Fibroblast of pulmonary artery (primary cell): ENCODE measurements at regions not wholly inside any gene's neighbourhood (a gene's known extent, or its start where the extent isn't known, plus 50 kb on each side); places are given as distances from the start of the nearest gene placed in this dataset.

Experiments
- DNase-seq: peaks from one replicate; pipeline ENCODE4 v3.0.0-alpha.2; 2010; ENCODE audit warnings: low read depth
- H3K4me3 ChIP-seq: replicated peaks from 2 replicates; pipeline ENCODE4 v1.5.1; 2011; ENCODE audit warnings: low read depth, mild to moderate bottlenecking, control low read depth, low read length, moderate library complexity
- TF ChIP-seq, protein P1 (sequence below): IDR thresholded peaks from 2 replicates; pipeline ENCODE4 v1.5.1; 2011; ENCODE audit warnings: mild to moderate bottlenecking, control low read depth, low read length, inconsistent platforms; ENCODE audit errors: missing control alignments

DNA sequence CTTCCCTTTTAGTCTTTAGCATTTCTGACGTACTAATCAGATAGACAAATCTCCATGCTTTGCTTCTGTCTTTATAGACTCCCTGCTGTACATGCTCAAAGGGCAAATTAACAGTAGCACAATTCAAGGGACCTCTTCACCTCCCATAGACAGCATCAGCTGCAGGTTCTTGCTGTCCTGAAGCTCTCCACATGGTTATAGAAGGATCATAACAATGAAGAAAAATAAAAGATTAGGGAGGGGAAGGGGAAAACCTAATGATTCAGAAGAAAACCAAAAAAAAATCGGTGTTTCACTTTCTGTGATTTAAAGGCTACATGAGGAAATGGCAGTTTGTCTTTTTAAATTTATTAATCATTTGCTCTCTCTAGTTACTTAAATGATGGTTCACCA lies 155.5 kb downstream of the PTCSC3 start:
- TF ChIP-seq, protein P1, sequence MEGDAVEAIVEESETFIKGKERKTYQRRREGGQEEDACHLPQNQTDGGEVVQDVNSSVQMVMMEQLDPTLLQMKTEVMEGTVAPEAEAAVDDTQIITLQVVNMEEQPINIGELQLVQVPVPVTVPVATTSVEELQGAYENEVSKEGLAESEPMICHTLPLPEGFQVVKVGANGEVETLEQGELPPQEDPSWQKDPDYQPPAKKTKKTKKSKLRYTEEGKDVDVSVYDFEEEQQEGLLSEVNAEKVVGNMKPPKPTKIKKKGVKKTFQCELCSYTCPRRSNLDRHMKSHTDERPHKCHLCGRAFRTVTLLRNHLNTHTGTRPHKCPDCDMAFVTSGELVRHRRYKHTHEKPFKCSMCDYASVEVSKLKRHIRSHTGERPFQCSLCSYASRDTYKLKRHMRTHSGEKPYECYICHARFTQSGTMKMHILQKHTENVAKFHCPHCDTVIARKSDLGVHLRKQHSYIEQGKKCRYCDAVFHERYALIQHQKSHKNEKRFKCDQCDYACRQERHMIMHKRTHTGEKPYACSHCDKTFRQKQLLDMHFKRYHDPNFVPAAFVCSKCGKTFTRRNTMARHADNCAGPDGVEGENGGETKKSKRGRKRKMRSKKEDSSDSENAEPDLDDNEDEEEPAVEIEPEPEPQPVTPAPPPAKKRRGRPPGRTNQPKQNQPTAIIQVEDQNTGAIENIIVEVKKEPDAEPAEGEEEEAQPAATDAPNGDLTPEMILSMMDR = no peak
- DNase-seq = no peak
- H3K4me3 ChIP-seq = no peak overlapping the region

DNA sequence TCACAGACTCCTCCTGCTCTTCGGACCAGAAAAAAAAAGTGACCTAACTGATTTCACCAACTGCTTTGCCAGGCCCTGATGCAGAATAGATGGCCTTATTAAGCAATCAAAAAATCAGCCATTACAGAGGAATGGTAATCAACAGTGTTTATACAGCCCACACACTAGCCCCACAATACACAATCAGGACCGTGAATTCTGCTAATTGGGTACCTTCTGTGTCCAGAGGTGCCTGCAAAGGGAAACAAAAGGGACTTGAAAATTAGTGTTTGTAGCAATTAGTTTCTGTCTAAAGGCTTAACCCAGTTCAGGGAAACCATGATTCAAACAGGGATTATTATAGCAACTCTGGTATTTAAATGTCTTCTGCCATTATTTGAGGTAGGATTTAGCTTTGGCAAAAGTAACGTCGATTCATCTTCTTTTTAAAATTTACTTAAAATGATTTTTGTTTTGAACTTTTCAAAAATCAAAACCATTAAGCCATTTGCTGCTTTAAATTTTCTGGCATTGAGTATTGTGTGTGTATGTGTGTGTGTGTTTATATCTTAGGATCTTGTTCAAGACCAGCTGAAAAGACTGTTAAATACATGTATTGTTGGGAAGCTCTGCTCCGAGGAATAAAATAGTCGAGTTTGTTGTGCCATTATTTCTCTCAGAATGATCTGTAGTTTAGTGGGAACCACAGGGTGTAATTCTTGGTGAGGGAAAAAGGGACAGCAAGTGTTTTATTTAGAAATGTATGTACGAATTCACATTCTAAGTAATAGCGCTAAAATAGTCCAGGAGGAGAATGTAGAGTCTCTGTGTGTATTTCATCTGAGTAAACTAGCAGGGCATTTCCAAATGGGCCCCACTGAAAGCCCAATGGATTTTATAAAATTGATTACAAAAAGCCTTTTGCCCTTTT lies 156.1 kb downstream of the PTCSC3 start:
- TF ChIP-seq, protein P1 = no peak
- H3K4me3 ChIP-seq = no peak overlapping the region
- DNase-seq = no peak

DNA sequence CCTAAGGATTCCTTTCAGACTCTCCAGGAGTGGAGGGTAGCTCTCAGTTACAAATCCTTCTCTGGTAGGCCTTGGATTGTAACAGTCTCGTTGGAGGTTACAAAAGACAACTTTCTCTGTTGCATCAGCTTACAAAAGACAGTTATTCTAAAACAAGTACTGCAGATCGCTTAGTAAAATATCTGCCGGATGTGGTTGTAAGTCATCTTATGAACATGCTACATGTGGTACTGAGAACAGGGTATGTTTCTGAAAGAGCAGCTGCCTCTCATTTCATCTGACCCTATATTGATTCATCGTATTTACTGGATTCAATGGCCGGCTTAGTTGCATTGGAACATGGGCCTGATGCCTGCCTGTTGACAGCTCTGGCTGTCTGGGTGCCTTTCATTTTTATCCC lies 157.4 kb downstream of the PTCSC3 start:
- no peak overlapping the region for H3K4me3 ChIP-seq
- no peak for DNase-seq
- TF ChIP-seq, protein P1 = no peak

DNA sequence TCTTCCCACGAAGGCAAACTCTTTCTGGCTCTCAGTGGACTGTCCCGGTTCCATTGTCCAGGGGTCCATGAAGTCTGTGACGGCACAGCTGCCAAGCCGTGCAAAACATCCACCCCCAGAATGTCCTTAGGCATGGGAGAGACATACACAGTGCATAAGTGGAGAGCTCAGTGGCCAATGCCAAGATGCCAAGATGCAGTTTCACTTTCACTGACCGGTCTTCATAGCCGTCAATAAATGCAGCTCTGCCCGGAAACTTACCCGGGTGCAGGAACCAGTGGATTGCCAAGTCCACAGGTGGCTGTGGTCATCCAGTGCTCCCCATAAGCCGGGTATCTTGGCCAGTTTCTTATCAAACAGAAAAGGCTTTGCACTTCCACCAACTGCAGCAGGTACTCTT lies 162.3 kb downstream of the PTCSC3 start:
- no peak overlapping the region for H3K4me3 ChIP-seq
- DNase-seq = no peak
- TF ChIP-seq, protein P1 = no peak

DNA sequence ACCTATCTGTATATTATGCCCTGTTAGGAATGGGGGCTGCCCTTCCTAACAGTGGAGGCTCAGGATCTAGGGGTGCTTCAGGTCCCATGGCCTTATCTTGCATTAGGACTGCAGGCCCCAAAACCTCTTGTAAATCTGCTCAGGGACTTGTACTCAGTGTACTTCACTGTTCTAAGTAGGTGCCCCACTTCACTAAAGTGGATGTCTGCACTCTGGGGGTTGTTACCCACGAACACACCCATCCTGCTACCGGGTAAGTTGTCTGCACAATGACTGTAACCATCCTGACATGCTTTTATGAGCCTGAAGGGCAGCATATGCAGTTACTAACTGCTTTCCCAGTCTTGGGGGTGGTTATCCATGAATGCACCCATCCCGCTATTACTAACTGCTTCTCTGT lies 163.0 kb downstream of the PTCSC3 start:
- TF ChIP-seq, protein P1 = no peak
- no peak overlapping the region for H3K4me3 ChIP-seq
- no peak for DNase-seq

DNA sequence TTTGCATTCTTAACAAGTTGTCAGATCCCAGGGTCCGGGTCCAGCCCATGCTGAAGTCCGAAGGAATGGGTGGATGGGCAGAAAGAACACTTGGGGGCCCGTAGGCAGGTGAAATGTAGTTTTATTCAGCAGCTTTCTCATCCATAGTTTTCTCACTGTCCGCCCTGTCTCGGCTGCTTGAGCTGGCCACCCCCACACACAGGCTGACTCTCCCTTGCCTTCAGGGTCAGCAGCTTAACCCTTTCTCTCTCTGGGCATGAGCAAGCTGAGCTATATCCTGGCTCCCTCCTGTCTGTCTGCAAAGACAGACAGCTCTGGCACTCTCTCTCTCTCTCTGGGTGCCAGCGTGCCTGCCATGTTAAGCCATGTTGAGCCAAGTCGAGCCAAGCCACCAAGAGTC lies 163.9 kb downstream of the PTCSC3 start:
- no peak for DNase-seq
- TF ChIP-seq, protein P1 = no peak
- H3K4me3 ChIP-seq = no peak overlapping the region

DNA sequence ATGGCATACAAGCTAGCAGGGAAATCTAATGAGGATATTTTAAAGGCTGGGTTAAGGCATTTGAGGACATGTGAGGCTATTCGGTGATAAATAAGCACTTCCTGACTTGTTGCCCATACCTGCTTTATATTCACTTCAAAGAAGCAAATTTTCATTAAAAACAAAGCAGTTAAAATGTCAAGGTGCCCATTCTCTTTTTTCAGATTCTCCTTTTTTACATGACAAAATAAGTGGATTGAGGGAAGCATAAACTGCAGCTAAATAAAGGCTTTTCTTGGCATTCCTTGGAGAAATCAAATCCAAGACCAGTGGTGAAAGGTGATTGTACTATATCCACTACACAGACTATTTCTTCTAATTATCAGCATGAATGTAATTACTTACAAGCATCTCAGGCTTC lies 166.9 kb downstream of the PTCSC3 start:
- no peak overlapping the region for H3K4me3 ChIP-seq
- TF ChIP-seq, protein P1 = no peak
- DNase-seq = no peak
